IMR-90 (cell line): ENCODE measurements at regions not wholly inside any gene's neighbourhood (a gene's known extent, or its start where the extent isn't known, plus 50 kb on each side); places are given as distances from the start of the nearest gene placed in this dataset.
A peak's percentile ranks its signal among the peaks of the same experiment; 100 is the strongest.

Experiments
- ATAC-seq: fragments of 200-7000 bp; cut with Tn5 transposase; 2 replicates; pipeline ENCODE4 v1.9.1; 2020; ENCODE audit warnings: low read depth, mild to moderate bottlenecking, moderate library complexity
- BruUV-seq: library from RNA; stranded (reverse); fragments of 400-500 nt; replicated peaks from 2 replicates; lab custom pipeline; 2021; lab: Mats Ljungman, UMichigan
- CTCF ChIA-PET: fragments of 300-600 bp; formaldehyde crosslinking; extraction: SDS; loops from one replicate; lab custom pipeline; 2021; ENCODE audit warnings: antibody characterized with exemption; lab: Yijun Ruan, JAX
- POLR2A ChIA-PET: fragments of 300-600 bp; sonication (Branson Sonifier 250); formaldehyde crosslinking; loops from one replicate; lab custom pipeline; 2022; ENCODE audit warnings: antibody characterized with exemption; ENCODE audit not compliant: unreplicated experiment; lab: Charles Lee
- DNase-seq: peaks from one replicate; pipeline ENCODE4 v3.0.0; 2013
- H2AFZ ChIP-seq: replicated peaks from 2 replicates; pipeline ENCODE3; 2013; ENCODE audit warnings: low read length, mild to moderate bottlenecking; ENCODE audit not compliant: poor library complexity
- H2AK5ac ChIP-seq: 2 replicates; pipeline ENCODE4 v1.6.1; 2013; ENCODE audit warnings: low read depth, low read length, inconsistent platforms
- H2AK9ac ChIP-seq: replicated peaks from 2 replicates; pipeline ENCODE3; 2013; ENCODE audit warnings: mild to moderate bottlenecking, low read depth, low read length, moderate library complexity; ENCODE audit not compliant: poor library complexity
- H2BK120ac ChIP-seq: 2 replicates; pipeline ENCODE4 v1.6.1; 2013; ENCODE audit warnings: low read depth, low read length, inconsistent platforms
- H2BK15ac ChIP-seq: 3 replicates; pipeline ENCODE4 v1.6.1; 2013; ENCODE audit warnings: low read depth, low read length, inconsistent platforms
- H2BK20ac ChIP-seq: 2 replicates; pipeline ENCODE4 v1.6.1; 2013; ENCODE audit warnings: low read depth, mild to moderate bottlenecking, inconsistent platforms, low read length, moderate library complexity
- H2BK5ac ChIP-seq: 2 replicates; pipeline ENCODE4 v1.6.1; 2013; ENCODE audit warnings: mild to moderate bottlenecking, low read depth, low read length, inconsistent platforms; ENCODE audit not compliant: poor library complexity, severe bottlenecking
- H3K14ac ChIP-seq: replicated peaks from 2 replicates; pipeline ENCODE4 v1.6.1; 2013; ENCODE audit warnings: low read depth, low read length, inconsistent platforms
- H3K18ac ChIP-seq: 2 replicates; pipeline ENCODE4 v1.6.1; 2013; ENCODE audit warnings: low read depth, low read length, control low read depth
- H3K23ac ChIP-seq: 2 replicates; pipeline ENCODE4 v1.6.1; 2013; ENCODE audit warnings: low read depth, low read length, inconsistent platforms
- H3K27ac ChIP-seq: 2 replicates; pipeline ENCODE4 v1.5.1; 2013; ENCODE audit warnings: mild to moderate bottlenecking, control low read depth, low read length; ENCODE audit not compliant: insufficient read depth
- H3K27me3 ChIP-seq: 2 replicates; pipeline ENCODE4 v1.6.1; 2013; ENCODE audit warnings: low read length; ENCODE audit not compliant: control insufficient read depth, insufficient read depth
- H3K36me3 ChIP-seq: 2 replicates; pipeline ENCODE4 v1.6.1; 2013; ENCODE audit warnings: low read length, mixed read lengths; ENCODE audit not compliant: control insufficient read depth, insufficient read depth
- H3K4ac ChIP-seq: 2 replicates; pipeline ENCODE4 v1.6.1; 2013; ENCODE audit warnings: low read depth, low read length, inconsistent platforms
- H3K4me1 ChIP-seq: 2 replicates; pipeline ENCODE4 v1.6.1; 2013; ENCODE audit warnings: low read length, mixed read lengths; ENCODE audit not compliant: control insufficient read depth, insufficient read depth
- H3K4me2 ChIP-seq: 2 replicates; pipeline ENCODE4 v1.6.1; 2013; ENCODE audit warnings: low read depth, mild to moderate bottlenecking, control low read depth, low read length, moderate library complexity
- H3K4me3 ChIP-seq: 2 replicates; pipeline ENCODE4 v1.5.1; 2013; ENCODE audit warnings: low read depth, mild to moderate bottlenecking, control low read depth, low read length, moderate library complexity; ENCODE audit not compliant: insufficient read depth
- H3K56ac ChIP-seq: 2 replicates; pipeline ENCODE4 v1.6.1; 2013; ENCODE audit warnings: low read length, inconsistent platforms; ENCODE audit not compliant: insufficient read depth; ENCODE audit errors: extremely low read depth
- H3K79me1 ChIP-seq, 2 experiments: 2 replicates each; pipeline ENCODE4 v1.6.1; 2013; ENCODE audit warnings: low read length in 2 of 2, inconsistent platforms in 1 of 2, low read depth in 1 of 2
- H3K9ac ChIP-seq: 2 replicates; pipeline ENCODE4 v1.6.1; 2013; ENCODE audit warnings: low read depth, low read length, control low read depth
- H3K9me1 ChIP-seq: 2 replicates; pipeline ENCODE4 v1.6.1; 2013; ENCODE audit warnings: low read length, inconsistent platforms; ENCODE audit not compliant: insufficient read depth
- H3K9me3 ChIP-seq: 2 replicates; pipeline ENCODE4 v1.6.1; 2013; ENCODE audit warnings: low read length; ENCODE audit not compliant: control insufficient read depth, insufficient read depth
- H4K20me1 ChIP-seq: 2 replicates; pipeline ENCODE4 v1.6.1; 2013; ENCODE audit warnings: low read length, inconsistent platforms; ENCODE audit not compliant: insufficient read depth
- H4K5ac ChIP-seq: 2 replicates; pipeline ENCODE4 v1.6.1; 2013; ENCODE audit warnings: mild to moderate bottlenecking, low read depth, low read length, control low read depth
- H4K8ac ChIP-seq, 2 experiments: 2 replicates each; pipeline ENCODE4 v1.6.1; 2013; ENCODE audit warnings: low read depth in 2 of 2, low read length in 2 of 2, control low read depth in 1 of 2, inconsistent platforms in 1 of 2
- H4K91ac ChIP-seq: 2 replicates; pipeline ENCODE4 v1.6.1; 2013; ENCODE audit warnings: low read depth, low read length, inconsistent platforms; ENCODE audit not compliant: insufficient read depth
- CHD1 ChIP-seq: IDR thresholded peaks from 2 replicates; pipeline ENCODE4 v1.6.1; 2012; ENCODE audit warnings: low read depth, low read length, improper control_type of control experiment
- MAFK ChIP-seq: IDR thresholded peaks from 2 replicates; pipeline ENCODE4 v1.6.1; 2012; ENCODE audit warnings: low read depth, low read length, improper control_type of control experiment
- MXI1 ChIP-seq: IDR thresholded peaks from 2 replicates; pipeline ENCODE4 v1.6.1; 2012; ENCODE audit warnings: low read depth, mild to moderate bottlenecking, low read length, moderate library complexity, borderline replicate concordance
- NFE2L2 ChIP-seq: fragments of 150-350 bp; IDR thresholded peaks from 2 replicates; pipeline ENCODE4 v1.6.1; 2016; ENCODE audit warnings: low read depth, mild to moderate bottlenecking, low read length
- RAD21 ChIP-seq: IDR thresholded peaks from 2 replicates; pipeline ENCODE4 v1.6.1; 2012; ENCODE audit warnings: low read length, improper control_type of control experiment
- RCOR1 ChIP-seq: IDR thresholded peaks from 2 replicates; pipeline ENCODE4 v1.6.1; 2012; ENCODE audit warnings: mild to moderate bottlenecking, low read length, improper control_type of control experiment; ENCODE audit not compliant: insufficient replicate concordance
- WGBS, 2 experiments: methylation state at CpG; one replicate each; pipeline versions ENCODE4 v1.1.5 to v1.1.7; 2013; ENCODE audit warnings: missing lambda C conversion rate in 2 of 2; ENCODE audit not compliant: insufficient read length in 1 of 2; ENCODE audit errors: extremely low coverage in 2 of 2; 5-methylcytosine and 5-hydroxymethylcytosine counted together
- dilution Hi-C: fragments of 300-500 bp; cut with HindIII; formaldehyde crosslinking; loops from one replicate; pipeline ENCODE4 v1.14.3; 2018; ENCODE audit warnings: low sequenced_read_pairs; ENCODE audit not compliant: unreplicated experiment
- in situ Hi-C: fragments of 300-500 bp; cut with MboI; formaldehyde crosslinking; loops from 3 replicates; pipeline ENCODE4 v1.14.3; 2019; ENCODE audit warnings: low sequenced_read_pairs, inconsistent platforms, mixed read lengths
- intact Hi-C: fragments of 100-400 bp; cut with micrococcal nuclease; formaldehyde crosslinking; loops from 2 replicates; pipeline ENCODE4 v1.10.0; 2022

DNA sequence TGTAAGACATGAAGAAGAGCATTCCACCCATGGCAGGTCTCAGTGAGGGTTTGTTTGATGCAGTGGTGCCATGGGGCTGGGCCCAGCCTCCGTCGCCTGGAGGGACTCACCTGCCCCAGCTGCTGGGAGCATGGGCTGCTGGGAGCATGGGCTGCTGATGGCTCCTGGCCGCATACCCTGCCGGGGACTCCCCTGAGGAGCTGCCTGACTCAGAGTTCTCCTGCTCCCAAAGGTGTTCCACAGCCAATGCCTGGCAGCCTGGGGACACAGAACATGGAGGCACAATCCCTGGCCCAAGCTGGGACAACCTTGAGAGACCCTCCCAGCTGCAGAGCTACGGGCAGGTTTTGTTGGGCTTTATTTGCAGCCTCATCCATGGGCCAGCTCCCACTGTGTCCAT is 108.4 kb downstream of the COPS8 start:
- no peak overlapping the region for H4K5ac ChIP-seq
- peak overlapping the region; percentile 6; the same call in 1 of the 2 replicates for H3K27ac ChIP-seq
- peak overlapping the region in 1 of 2 experiments; percentile 68; a peak in 2 of 4 replicates for H4K8ac ChIP-seq
- peak overlapping the region; percentile 70 for H2BK20ac ChIP-seq
- peaks cover 3 to 18% of the 10 kb centered on the region in 2 experiments; a peak in 2 of 4 replicates for H3K79me1 ChIP-seq
- no peaks in the 10 kb centered on the region for H3K27me3 ChIP-seq
- peak overlapping the region; percentile 85 for H3K18ac ChIP-seq
- H3K4me2 ChIP-seq: no peak overlapping the region
- no peak overlapping the region; the same call in 1 of the 2 replicates for H3K14ac ChIP-seq
- no peak overlapping the region; the same call in 1 of the 2 replicates for H3K9ac ChIP-seq
- peak overlapping the region; percentile 70; the same call in 2 of the 3 replicates for H2BK15ac ChIP-seq
- peak overlapping the region; percentile 33 for H2BK5ac ChIP-seq
- H2AK5ac ChIP-seq: peak overlapping the region; percentile 95
- no peak overlapping the region for H3K23ac ChIP-seq
- no peaks in the 10 kb centered on the region for H3K9me3 ChIP-seq
- no peak for ATAC-seq
- intact Hi-C loops (no loop called here), dilution Hi-C loops (no loop called here), in situ Hi-C loops (no loop called here)
- H2AK9ac ChIP-seq: peak overlapping the region; percentile 50
- H3K4me3 ChIP-seq: no peak overlapping the region
- BruUV-seq: no TSS peak
- no peak overlapping the region for H3K56ac ChIP-seq
- CTCF ChIA-PET: interaction anchor here (1.7 kb wide), 1 partner anchor 8 kb away, joined by 5 read pairs; no protein-coding TSS in a partner anchor
- no peak for DNase-seq
- peaks cover 33% of the 10 kb centered on the region for H3K4me1 ChIP-seq
- H2BK120ac ChIP-seq: peak overlapping the region; percentile 93
- no peaks in the 10 kb centered on the region for H4K20me1 ChIP-seq
- H3K4ac ChIP-seq: peak overlapping the region; percentile 100
- peak overlapping the region; percentile 12 for H2AFZ ChIP-seq
- no peak for TF ChIP-seq CHD1
- TF ChIP-seq RCOR1: no peak
- no peak for TF ChIP-seq MAFK
- TF ChIP-seq NFE2L2: no peak
- TF ChIP-seq MXI1: no peak
- no peak for TF ChIP-seq RAD21
- POLR2A ChIA-PET: no interaction called here
- H3K9me1 ChIP-seq: peaks cover 20% of the 10 kb centered on the region
- peak overlapping the region; percentile 99 for H4K91ac ChIP-seq
- no peaks in the 10 kb centered on the region for H3K36me3 ChIP-seq
- WGBS, 2 experiments: 67% methylated on average over 3 of the region's 5 CpGs; no CpG with 5 or more reads in 1 of the 2 experiments
